Medulla oblongata (tissue), 1 donor: ENCODE measurements at regions not wholly inside any gene's neighbourhood (a gene's known extent, or its start where the extent isn't known, plus 50 kb on each side); places are given as distances from the start of the nearest gene placed in this dataset.
"Not testable (repeated sequence)": the region's sequence is repeated elsewhere in the genome, so short reads cannot be mapped to it uniquely, and the experiment has no call there.

Source experiments
- DNase-seq: peaks from one replicate; pipeline ENCODE4 v3.0.0-alpha.2; 2015; ENCODE audit errors: extremely low spot score

GRCh38 chr16:88164196-88165039 lies 213.2 kb downstream of the BANP start:
- not testable (repeated sequence) for DNase-seq

GRCh38 chr16:88165040-88165544 lies 213.9 kb downstream of the BANP start:
- not testable (repeated sequence) for DNase-seq

- not testable (repeated sequence) for DNase-seq
Measured at GRCh38 chr16:88165683-88166082, 214.4 kb downstream of the BANP start.

GRCh38 chr16:88166209-88166773 lies 215.1 kb downstream of the BANP start:
- not testable (repeated sequence) for DNase-seq

GRCh38 chr16:88167798-88168556 lies 214.8 kb upstream of the ZNF469 start:
- DNase-seq: not testable (repeated sequence)

GRCh38 chr16:88168557-88168949 lies 214.2 kb upstream of the ZNF469 start:
- not testable (repeated sequence) for DNase-seq

- DNase-seq: not testable (repeated sequence)
Measured at GRCh38 chr16:88169136-88169830, 213.5 kb upstream of the ZNF469 start.

- not testable (repeated sequence) for DNase-seq
Measured at GRCh38 chr16:88169831-88170165, 213.0 kb upstream of the ZNF469 start.

- DNase-seq: no peak
Measured at GRCh38 chr16:88170528-88170991, 212.2 kb upstream of the ZNF469 start.

GRCh38 chr16:88171126-88171525 lies 211.6 kb upstream of the ZNF469 start:
- DNase-seq: not testable (repeated sequence)

- DNase-seq: not testable (repeated sequence)
Measured at GRCh38 chr16:88176184-88176583, 206.6 kb upstream of the ZNF469 start.

GRCh38 chr16:88176591-88177180 lies 206.1 kb upstream of the ZNF469 start:
- not testable (repeated sequence) for DNase-seq

- not testable (repeated sequence) for DNase-seq
Measured at GRCh38 chr16:88178251-88178650, 204.5 kb upstream of the ZNF469 start.

GRCh38 chr16:88178896-88179295 lies 203.9 kb upstream of the ZNF469 start:
- not testable (repeated sequence) for DNase-seq

- DNase-seq: not testable (repeated sequence)
Measured at GRCh38 chr16:88182967-88183881, 199.5 kb upstream of the ZNF469 start.

- not testable (repeated sequence) for DNase-seq
Measured at GRCh38 chr16:88184053-88184452, 198.7 kb upstream of the ZNF469 start.

GRCh38 chr16:88184566-88185355 lies 198.0 kb upstream of the ZNF469 start:
- not testable (repeated sequence) for DNase-seq

GRCh38 chr16:88185406-88185805 lies 197.4 kb upstream of the ZNF469 start:
- DNase-seq: not testable (repeated sequence)
